ENCODE measurements at regions not wholly inside any gene's neighbourhood (a gene's known extent, or its start where the extent isn't known, plus 50 kb on each side); places are given as distances from the start of the nearest gene placed in this dataset.

DNA sequence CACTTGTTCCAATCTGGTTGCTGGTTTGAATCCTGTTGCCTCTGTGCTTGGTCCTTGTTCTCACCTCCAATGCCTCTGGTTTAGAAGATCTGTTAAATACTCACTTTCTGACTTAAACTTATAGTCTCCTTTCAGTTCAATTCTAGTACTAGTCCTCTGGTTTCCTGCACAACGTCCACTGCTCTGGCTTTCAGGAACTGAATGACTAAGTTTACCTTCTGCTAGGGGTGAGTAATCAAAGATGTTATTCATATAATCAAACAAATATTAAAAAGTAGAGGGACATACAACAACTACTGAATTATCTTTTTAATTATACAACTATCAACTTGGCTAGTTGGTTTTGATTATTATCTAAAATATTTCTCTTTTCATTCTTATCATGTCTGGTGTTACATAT, 496.4 kb upstream of the TOM1L1 start:
- Histone ChIP-seq H3K9me3 (ENCODE audit: control insufficient read depth, low read length) (no peaks in the 10 kb centered on the region), H3K4me1 (ENCODE audit: control insufficient read depth, insufficient read depth, low read length, poor library complexity, severe bottlenecking) (no peaks in the 10 kb centered on the region), H3K27ac (ENCODE audit: low read depth, low read length, severe bottlenecking) (no peak overlapping the region), H3K4me3 (ENCODE audit: extremely low read depth, insufficient read depth, low read length, poor library complexity, severe bottlenecking) (no peak overlapping the region), H3K36me3 (ENCODE audit: control insufficient read depth, insufficient read depth, low read length) (no peaks in the 10 kb centered on the region)
- WGBS, 2 experiments (ENCODE audit: insufficient coverage in 2 of 2), result no CpG with 5 or more reads among the region's 1 CpG

DNA sequence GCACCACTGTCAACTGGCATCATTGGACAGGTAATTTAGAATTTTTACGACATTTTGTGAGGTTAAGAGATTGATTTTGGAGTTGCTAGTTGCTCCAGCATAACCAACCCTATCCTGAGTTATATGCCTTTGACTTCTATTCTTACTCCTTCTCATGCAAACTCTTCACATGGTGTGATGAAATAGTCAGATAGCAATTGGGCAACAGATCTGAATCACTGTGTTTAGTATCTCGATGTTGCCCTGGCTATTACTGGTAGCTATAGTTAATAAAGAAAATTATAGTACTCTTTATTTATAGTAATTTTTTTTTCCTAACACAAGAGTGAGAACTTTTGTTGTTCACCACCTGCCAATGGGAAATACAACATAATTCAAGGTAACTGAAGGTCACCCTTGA, 494.8 kb upstream of the TOM1L1 start:
- no peak overlapping the region for H3K4me3 ChIP-seq (ENCODE audit: extremely low read depth, insufficient read depth, low read length, poor library complexity, severe bottlenecking)
- H3K36me3 ChIP-seq (ENCODE audit: control insufficient read depth, insufficient read depth, low read length), result no peaks in the 10 kb centered on the region
- no peak overlapping the region for H3K27ac ChIP-seq (ENCODE audit: low read depth, low read length, severe bottlenecking)
- no peaks in the 10 kb centered on the region for H3K4me1 ChIP-seq (ENCODE audit: control insufficient read depth, insufficient read depth, low read length, poor library complexity, severe bottlenecking)
- H3K9me3 ChIP-seq (ENCODE audit: control insufficient read depth, low read length), result no peaks in the 10 kb centered on the region
- no CpG with 5 or more reads among the region's 2 CpGs for WGBS, 2 experiments (ENCODE audit: insufficient coverage in 2 of 2)

DNA sequence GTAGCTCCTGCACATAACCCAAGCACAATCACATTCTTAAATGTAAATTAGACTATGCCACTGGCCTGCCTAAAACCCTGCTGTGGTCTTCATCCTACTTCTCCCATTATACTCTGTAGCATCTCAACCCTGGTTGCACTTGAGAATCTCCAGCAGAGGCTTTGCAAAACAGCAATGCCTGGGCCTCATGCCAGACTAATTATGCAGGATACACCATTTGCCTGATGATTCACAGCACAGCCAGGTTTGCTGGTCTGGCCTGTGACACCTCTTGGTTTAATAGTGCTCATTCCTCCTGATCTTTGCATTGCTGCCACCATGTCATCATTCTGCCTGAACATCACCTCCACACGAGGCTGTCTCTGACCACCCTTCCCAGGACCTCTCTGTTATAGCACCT, 491.9 kb upstream of the TOM1L1 start:
- 62 to 89% methylated on average over 1 of the region's 1 CpG for WGBS, 2 experiments (ENCODE audit: insufficient coverage in 2 of 2)
- H3K9me3 ChIP-seq (ENCODE audit: control insufficient read depth, low read length), result no peaks in the 10 kb centered on the region
- no peak overlapping the region for H3K27ac ChIP-seq (ENCODE audit: low read depth, low read length, severe bottlenecking)
- H3K4me3 ChIP-seq (ENCODE audit: extremely low read depth, insufficient read depth, low read length, poor library complexity, severe bottlenecking), result no peak overlapping the region
- H3K36me3 ChIP-seq (ENCODE audit: control insufficient read depth, insufficient read depth, low read length), result no peaks in the 10 kb centered on the region
- H3K4me1 ChIP-seq (ENCODE audit: control insufficient read depth, insufficient read depth, low read length, poor library complexity, severe bottlenecking), result no peaks in the 10 kb centered on the region

DNA sequence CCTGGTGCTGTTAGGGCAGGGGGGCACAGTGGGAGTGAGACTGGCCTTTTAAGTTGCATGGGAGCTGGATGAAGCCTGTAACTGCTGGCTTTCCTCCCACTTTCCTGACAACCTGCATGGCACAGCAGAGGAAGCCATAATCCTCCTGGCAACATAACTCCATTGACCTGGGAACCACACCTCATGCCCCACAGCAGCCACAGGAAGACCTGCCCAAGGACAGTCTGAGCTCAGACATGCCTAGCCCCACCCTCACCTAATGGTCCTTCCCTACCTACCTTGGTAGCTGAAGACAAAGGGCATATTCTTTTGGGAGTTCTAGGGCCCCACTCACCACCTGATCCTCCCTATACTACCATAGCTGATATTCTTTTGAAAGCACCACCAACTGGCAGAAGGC, 482.2 kb upstream of the TOM1L1 start:
- Histone ChIP-seq H3K4me1 (ENCODE audit: control insufficient read depth, insufficient read depth, low read length, poor library complexity, severe bottlenecking) (no peaks in the 10 kb centered on the region), H3K4me3 (ENCODE audit: extremely low read depth, insufficient read depth, low read length, poor library complexity, severe bottlenecking) (no peak overlapping the region), H3K36me3 (ENCODE audit: control insufficient read depth, insufficient read depth, low read length) (no peaks in the 10 kb centered on the region), H3K9me3 (ENCODE audit: control insufficient read depth, low read length) (no peaks in the 10 kb centered on the region), H3K27ac (ENCODE audit: low read depth, low read length, severe bottlenecking) (no peak overlapping the region)

DNA sequence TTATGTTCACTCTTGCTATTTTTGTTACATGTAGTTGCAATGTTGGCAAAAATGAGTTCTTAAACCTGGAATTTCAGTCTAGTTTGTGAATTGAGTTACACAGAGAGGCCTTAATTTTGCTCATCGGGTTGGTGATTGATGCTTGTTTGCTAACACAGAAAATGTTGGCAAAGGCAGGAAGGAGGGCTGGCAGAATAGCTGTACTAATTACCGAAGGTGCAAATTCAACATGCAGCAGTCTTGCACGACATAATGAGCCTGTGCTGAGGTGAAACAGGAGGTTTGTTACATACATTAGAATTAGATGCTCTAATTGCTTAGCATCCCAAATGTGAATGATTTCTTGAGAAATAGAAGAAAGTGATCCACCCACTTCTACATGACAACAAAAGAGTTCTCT, 475.0 kb upstream of the TOM1L1 start:
- Histone ChIP-seq H3K9me3 (ENCODE audit: control insufficient read depth, low read length) (no peaks in the 10 kb centered on the region), H3K27ac (ENCODE audit: low read depth, low read length, severe bottlenecking) (no peak overlapping the region), H3K36me3 (ENCODE audit: control insufficient read depth, insufficient read depth, low read length) (no peaks in the 10 kb centered on the region), H3K4me3 (ENCODE audit: extremely low read depth, insufficient read depth, low read length, poor library complexity, severe bottlenecking) (no peak overlapping the region), H3K4me1 (ENCODE audit: control insufficient read depth, insufficient read depth, low read length, poor library complexity, severe bottlenecking) (no peaks in the 10 kb centered on the region)
- WGBS, 2 experiments (ENCODE audit: insufficient coverage in 2 of 2), result 76 to 86% methylated on average over 1 to 2 of the region's 3 CpGs

DNA sequence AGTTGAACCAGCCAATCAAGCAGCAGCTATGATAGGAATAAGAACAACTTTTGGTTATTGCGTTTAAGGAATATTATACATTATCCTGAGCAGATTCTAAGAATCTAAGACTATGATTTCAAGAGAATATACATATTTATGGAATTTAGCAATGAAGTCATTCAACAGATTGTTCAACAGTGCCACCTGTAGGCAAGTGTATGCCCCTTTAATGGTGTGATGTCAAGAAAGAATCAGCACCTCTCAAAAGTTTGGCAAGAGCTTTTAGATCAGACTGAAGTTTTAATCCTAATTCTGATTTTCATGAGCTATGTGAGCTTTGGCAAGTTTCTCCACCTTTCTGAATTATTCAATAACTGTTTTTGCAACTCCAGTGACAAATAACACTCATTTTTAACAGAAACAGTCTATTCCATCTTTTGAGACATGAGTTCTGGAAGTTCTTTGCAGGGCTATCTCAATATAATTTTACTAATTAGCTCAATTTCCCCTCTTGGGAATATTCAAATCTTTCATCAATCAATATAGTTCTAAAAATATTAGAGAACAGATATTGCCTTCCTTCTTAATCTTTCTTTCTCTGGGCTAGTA, 474.3 kb upstream of the TOM1L1 start:
- no peak overlapping the region for H3K27ac ChIP-seq (ENCODE audit: low read depth, low read length, severe bottlenecking)
- no peak overlapping the region for H3K4me3 ChIP-seq (ENCODE audit: extremely low read depth, insufficient read depth, low read length, poor library complexity, severe bottlenecking)
- H3K4me1 ChIP-seq (ENCODE audit: control insufficient read depth, insufficient read depth, low read length, poor library complexity, severe bottlenecking), result no peaks in the 10 kb centered on the region
- no peaks in the 10 kb centered on the region for H3K9me3 ChIP-seq (ENCODE audit: control insufficient read depth, low read length)
- H3K36me3 ChIP-seq (ENCODE audit: control insufficient read depth, insufficient read depth, low read length), result no peaks in the 10 kb centered on the region
- WGBS, 2 experiments (ENCODE audit: insufficient coverage in 2 of 2), result no CpG with 5 or more reads among the region's 1 CpG

DNA sequence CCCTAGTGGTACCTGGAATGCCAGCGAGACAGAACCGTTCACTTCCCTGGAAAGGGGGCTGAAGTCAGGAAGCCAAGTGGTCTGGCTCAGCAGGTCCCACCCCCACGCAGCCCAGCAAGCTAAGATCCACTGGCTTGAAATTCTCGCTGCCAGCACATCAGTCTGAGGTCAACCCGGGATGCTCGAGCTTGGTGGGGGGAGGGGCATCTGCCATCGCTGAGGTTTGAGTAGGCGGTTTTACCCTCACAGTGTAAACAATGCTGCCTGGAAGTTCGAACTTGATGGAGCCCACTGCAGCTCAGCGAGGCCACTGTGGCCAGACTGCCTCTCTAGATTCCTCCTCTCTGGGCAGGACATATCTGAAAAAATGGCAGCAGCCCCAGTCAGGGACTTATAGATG, 464.7 kb upstream of the TOM1L1 start:
- no peaks in the 10 kb centered on the region for H3K9me3 ChIP-seq (ENCODE audit: control insufficient read depth, low read length)
- H3K36me3 ChIP-seq (ENCODE audit: control insufficient read depth, insufficient read depth, low read length), result no peaks in the 10 kb centered on the region
- H3K4me3 ChIP-seq (ENCODE audit: extremely low read depth, insufficient read depth, low read length, poor library complexity, severe bottlenecking), result no peak overlapping the region
- no peak overlapping the region for H3K27ac ChIP-seq (ENCODE audit: low read depth, low read length, severe bottlenecking)
- peaks cover 3% of the 10 kb centered on the region for H3K4me1 ChIP-seq (ENCODE audit: control insufficient read depth, insufficient read depth, low read length, poor library complexity, severe bottlenecking)
- 62 to 68% methylated on average over 8 to 10 of the region's 10 CpGs for WGBS, 2 experiments (ENCODE audit: insufficient coverage in 2 of 2)

DNA sequence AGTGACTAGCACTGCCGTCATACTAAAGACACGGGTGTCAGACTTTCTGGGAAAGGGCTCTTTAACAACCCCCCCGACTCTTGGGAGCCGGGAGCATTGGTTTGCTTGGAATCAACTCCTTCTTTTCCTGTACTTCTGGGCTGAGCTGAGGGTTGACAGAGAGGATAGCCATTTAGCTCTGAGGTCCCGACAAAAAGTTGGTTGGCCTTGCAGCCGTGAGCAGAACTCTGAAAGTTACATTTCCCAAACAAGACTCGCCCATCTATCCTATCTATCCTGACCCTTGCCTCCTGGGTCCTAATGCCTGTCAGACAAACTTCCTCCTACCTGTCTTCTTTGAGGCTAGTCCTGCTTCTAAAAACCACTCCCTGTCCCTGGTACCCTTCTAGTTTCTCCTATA, 460.8 kb upstream of the TOM1L1 start:
- Histone ChIP-seq H3K4me3 (ENCODE audit: extremely low read depth, insufficient read depth, low read length, poor library complexity, severe bottlenecking) (no peak overlapping the region), H3K4me1 (ENCODE audit: control insufficient read depth, insufficient read depth, low read length, poor library complexity, severe bottlenecking) (peaks cover 3% of the 10 kb centered on the region), H3K27ac (ENCODE audit: low read depth, low read length, severe bottlenecking) (no peak overlapping the region), H3K9me3 (ENCODE audit: control insufficient read depth, low read length) (no peaks in the 10 kb centered on the region), H3K36me3 (ENCODE audit: control insufficient read depth, insufficient read depth, low read length) (no peaks in the 10 kb centered on the region)
- WGBS, 2 experiments (ENCODE audit: insufficient coverage in 2 of 2), result 78 to 87% methylated on average over 5 to 7 of the region's 7 CpGs

DNA sequence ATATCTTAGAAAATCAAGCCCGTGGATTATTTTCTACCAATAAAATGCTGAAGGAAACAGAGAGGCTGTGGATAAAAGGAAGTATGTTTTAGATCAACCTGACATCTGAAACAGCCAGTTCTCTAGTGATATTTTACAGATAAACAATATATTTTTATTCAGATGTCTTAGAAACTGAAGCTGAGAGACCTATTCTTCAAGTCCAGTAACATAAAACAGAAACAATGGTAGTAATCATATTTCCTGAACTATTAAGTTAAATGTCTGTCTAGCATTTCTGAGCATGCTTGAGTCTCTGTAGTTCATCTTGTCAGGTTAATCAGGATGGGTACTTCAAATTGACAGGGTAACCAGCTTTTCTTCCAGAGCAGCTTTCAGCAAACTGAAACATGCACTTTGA, 449.6 kb upstream of the TOM1L1 start:
- Histone ChIP-seq H3K27ac (ENCODE audit: low read depth, low read length, severe bottlenecking) (no peak overlapping the region), H3K4me1 (ENCODE audit: control insufficient read depth, insufficient read depth, low read length, poor library complexity, severe bottlenecking) (no peaks in the 10 kb centered on the region), H3K36me3 (ENCODE audit: control insufficient read depth, insufficient read depth, low read length) (no peaks in the 10 kb centered on the region), H3K9me3 (ENCODE audit: control insufficient read depth, low read length) (peaks cover 23% of the 10 kb centered on the region), H3K4me3 (ENCODE audit: extremely low read depth, insufficient read depth, low read length, poor library complexity, severe bottlenecking) (no peak overlapping the region)
- WGBS, 2 experiments (ENCODE audit: insufficient coverage in 2 of 2), result 100% methylated on average over 1 of the region's 1 CpG; no CpG with 5 or more reads in 1 of the 2 experiments

DNA sequence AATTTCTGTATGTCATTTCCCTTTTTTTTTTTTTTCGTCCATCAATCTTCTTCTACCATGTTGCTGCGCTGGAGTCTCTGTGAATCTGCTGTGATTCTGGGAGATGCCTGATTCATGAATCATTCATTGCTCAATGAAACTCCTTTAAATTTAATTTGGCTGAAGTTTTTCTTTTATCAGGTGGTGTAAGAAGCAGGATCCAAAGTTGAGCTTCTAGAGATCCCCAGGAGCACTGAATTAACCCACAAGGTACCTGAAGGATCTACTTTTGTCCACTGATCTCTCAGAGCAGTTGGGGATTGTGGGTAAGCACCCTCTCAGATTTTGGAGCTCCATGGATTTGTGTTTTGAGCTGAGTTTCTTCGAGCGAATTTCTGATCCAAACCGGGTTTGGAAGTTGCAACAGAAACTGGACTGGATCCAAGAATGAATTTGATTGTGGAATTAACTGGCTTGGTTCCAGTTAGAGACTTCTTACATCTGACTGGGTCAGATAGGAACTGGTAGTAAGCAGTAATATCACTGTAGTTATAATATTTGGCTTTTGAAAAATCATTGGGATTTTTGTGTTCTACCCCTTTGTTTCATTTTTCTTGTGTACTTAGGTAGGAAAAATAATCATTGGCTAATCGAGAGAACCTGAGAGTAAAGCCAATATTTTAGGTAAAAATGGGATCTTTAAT, 447.8 kb upstream of the TOM1L1 start:
- Histone ChIP-seq H3K36me3 (ENCODE audit: control insufficient read depth, insufficient read depth, low read length) (no peaks in the 10 kb centered on the region), H3K9me3 (ENCODE audit: control insufficient read depth, low read length) (peaks cover 31% of the 10 kb centered on the region), H3K4me1 (ENCODE audit: control insufficient read depth, insufficient read depth, low read length, poor library complexity, severe bottlenecking) (no peaks in the 10 kb centered on the region), H3K27ac (ENCODE audit: low read depth, low read length, severe bottlenecking) (no peak overlapping the region), H3K4me3 (ENCODE audit: extremely low read depth, insufficient read depth, low read length, poor library complexity, severe bottlenecking) (no peak overlapping the region)
- WGBS, 2 experiments (ENCODE audit: insufficient coverage in 2 of 2), result 94 to 100% methylated on average over 2 to 4 of the region's 6 CpGs

DNA sequence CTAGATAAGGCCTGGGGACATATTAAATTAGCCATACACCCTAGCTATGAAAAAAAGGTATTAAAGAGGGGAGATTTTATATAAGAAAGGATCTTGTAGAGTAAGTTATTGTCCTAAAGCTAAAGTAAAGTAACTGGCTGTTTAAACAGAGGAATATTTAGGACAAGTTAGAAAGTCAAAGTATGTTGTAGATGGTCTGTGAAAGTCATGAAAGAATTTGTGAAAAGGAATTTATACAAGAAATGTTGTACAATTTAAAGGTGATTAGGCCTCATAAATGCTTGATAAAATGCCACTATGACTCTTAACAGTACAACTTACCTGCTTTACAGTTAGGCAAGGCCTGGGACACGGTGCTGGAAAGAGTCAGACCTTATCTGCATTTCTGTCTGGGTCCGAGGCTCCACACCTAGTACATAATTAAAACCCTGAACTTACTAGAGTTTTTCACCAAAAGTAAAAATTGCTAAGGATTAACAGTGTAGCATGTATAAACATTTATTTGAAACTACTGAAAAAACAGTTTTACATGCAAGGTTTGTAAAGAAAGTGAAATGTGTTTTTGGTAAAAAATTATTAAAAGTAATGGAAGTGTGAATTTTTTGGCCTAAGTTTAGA, 445.3 kb upstream of the TOM1L1 start:
- H3K36me3 ChIP-seq (ENCODE audit: control insufficient read depth, insufficient read depth, low read length), result no peaks in the 10 kb centered on the region
- H3K27ac ChIP-seq (ENCODE audit: low read depth, low read length, severe bottlenecking), result no peak overlapping the region
- 60% methylated on average over 1 of the region's 2 CpGs; no CpG with 5 or more reads in 1 of the 2 experiments for WGBS, 2 experiments (ENCODE audit: insufficient coverage in 2 of 2)
- peaks cover 32% of the 10 kb centered on the region for H3K9me3 ChIP-seq (ENCODE audit: control insufficient read depth, low read length)
- no peak overlapping the region for H3K4me3 ChIP-seq (ENCODE audit: extremely low read depth, insufficient read depth, low read length, poor library complexity, severe bottlenecking)
- no peaks in the 10 kb centered on the region for H3K4me1 ChIP-seq (ENCODE audit: control insufficient read depth, insufficient read depth, low read length, poor library complexity, severe bottlenecking)

Data from mesodermal cell (in vitro differentiated cells).